UCSD-AML1 (cell line): ENCODE measurements at regions not wholly inside any gene's neighbourhood (a gene's known extent, or its start where the extent isn't known, plus 50 kb on each side); places are given as distances from the start of the nearest gene placed in this dataset.

Source experiments
- DNase-seq: peaks from one replicate; lab custom pipeline; 2025; ENCODE audit not compliant: unreplicated experiment; lab: John Stamatoyannopoulos, UW

GRCh38 chr16:54526087-54526486, 239.5 kb upstream of the IRX3 start:
- DNase-seq = no peak

- DNase-seq = no peak
Observed at GRCh38 chr16:54525104-54525503, 238.5 kb upstream of the IRX3 start.

- no peak for DNase-seq
Observed at GRCh38 chr16:54522584-54522983, 236.0 kb upstream of the IRX3 start.

GRCh38 chr16:54521327-54521726, 234.7 kb upstream of the IRX3 start:
- no peak for DNase-seq

DNA sequence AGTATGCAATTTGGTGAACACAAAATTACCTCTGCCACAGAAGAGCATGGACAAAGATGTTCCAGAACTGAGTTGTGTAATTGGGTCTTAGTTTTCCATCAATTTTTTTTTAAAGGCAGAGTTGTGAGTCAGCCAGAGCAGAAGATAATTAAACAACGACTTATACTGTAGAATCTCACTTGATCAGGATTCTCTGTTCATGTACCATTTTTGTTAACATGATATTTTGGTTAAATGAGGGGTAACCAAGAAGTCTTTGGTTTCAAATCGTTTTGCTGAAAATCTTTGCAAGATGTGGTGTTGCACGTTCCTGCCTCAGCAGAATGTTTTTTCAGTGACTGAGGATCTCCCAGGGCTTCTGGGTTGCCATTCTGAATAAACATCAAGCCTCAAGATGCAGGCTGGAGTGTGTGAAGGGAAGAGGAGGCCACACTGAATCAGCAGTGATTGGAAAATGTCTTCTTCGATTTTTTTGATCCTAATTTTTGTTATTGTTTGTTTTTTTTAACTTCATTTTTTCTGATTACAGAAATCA, 232.6 kb upstream of the IRX3 start:
- DNase-seq = no peak

- no peak for DNase-seq
Observed at GRCh38 chr16:54517181-54517580, 230.6 kb upstream of the IRX3 start.

GRCh38 chr16:54512467-54512995, 225.9 kb upstream of the IRX3 start:
- DNase-seq = no peak

DNA sequence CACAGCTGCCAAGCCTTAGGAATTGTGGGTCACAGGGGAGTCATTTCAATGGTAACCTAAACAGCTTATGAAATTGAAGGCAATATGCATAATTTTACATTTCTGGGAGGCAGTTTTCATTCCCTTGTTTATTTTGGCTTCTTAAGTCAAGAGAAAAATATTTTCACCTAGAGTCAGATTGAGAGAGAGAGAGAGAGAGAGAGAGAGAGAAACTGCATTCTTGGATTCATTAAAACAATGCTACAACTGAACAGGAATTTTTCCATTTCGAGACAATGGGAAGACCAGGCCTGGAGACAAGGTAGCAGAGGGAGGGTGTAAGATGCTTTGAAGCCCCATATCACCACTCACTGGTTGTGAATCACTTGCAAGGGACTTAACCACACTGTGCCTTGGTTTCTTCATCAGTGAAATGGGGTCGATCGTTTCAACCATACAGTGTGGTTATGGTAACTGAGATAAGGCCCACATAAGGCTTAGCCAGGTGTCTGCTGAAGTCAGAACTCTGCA, 224.7 kb upstream of the IRX3 start:
- no peak for DNase-seq

- no peak for DNase-seq
Observed at GRCh38 chr16:54510685-54511221, 224.2 kb upstream of the IRX3 start.

DNA sequence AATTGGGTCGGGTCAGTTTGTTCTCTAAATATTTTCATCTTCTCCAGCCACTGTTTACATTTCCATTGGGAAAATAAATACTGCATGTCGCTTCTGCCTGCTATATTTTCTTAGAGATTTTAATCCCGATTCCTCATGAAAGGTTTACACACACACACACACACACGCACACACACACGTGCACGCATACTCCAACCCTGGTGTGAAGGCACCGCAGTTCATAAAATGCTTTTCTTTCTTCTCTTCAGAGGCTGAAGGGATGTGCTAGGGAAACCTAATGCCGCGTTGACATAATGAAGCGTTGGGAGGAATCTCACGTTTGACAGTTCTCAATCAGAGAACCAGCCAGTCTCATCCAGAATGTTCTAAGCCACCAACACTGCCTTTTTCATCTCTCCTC, 222.9 kb upstream of the IRX3 start:
- DNase-seq = no peak

GRCh38 chr16:54508351-54508750, 221.8 kb upstream of the IRX3 start:
- DNase-seq = no peak

DNA sequence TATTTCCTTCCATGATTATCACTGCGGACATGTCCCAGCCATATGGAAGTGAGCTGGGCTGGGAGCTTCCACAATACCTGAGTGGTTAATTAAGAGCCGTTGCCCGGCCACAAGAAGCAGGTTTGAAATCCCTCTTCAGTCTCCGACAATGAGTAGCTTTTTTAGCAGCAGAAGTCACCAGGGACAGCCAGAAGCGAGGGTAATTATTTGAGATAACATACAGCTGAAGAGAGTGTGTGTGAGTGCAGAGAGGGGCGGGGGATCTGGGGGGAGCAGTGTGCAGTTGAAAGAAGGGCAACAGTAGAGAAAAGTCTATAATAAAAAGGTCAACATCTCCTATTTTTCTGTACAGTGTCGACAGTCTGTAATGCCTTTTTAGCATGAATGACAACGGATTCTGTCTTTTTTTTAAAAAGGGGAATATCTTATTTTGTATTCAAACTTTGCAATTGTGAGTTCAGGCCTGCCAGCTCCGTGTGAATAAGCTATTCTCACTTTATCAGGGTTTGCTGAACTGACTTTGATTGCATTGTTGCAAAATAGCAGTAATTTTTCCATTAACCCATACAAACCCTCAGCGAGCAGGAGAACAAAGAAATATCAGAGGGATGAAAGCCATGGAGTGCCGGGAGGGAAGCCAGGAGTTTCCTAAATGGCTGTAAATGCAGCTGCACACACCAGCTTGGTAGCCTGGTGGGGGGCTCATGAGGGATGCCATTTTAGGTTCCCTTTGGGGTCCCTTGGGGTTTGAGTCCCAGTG, 220.3 kb upstream of the IRX3 start:
- DNase-seq = no peak

DNA sequence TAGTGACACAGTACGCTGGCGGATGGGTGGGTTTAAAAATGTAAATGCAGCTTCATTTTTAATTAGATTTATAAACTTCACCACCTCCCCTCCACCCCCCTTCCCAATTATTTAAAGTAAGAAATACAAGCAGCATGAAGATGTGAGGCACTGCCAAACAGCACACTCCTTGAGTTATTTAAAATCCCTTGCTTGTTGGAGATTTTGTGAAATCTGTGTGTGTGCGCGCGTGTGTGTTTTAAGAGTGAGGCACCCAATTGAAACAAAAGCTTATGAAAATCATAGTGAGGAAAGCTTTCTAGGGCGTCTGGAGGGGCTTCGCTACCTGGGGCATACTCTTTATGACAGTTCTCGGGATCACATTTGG, 219.6 kb upstream of the IRX3 start:
- DNase-seq = no peak

DNA sequence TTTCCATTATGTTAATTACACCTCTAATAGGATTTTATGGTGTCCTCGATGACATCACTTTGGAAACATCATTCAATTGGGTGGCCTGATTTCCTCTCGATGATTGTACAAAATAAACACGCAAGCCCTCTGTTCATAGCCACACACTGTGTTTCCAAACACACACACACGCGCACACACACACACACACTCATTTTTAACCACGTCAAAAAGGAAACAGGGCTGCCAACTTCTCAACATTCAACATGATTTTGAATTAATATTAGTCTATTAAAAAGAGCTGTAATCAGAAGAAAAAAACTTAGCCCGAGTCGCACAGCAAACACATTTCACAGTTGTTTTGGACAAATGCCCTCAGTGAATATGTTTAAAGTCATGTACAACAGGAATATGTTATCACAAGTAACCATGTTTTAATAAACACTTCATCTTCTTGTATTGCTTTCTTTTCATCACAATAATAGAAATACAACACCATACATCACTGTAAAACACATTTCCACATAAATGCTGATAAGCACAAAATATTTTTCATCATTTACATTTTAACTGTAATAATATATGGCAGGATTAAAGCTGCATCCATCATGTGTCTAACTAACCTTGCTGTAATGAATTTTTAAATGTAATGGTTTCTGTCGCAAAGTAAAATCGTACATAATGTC, 219.1 kb upstream of the IRX3 start:
- no peak for DNase-seq

DNA sequence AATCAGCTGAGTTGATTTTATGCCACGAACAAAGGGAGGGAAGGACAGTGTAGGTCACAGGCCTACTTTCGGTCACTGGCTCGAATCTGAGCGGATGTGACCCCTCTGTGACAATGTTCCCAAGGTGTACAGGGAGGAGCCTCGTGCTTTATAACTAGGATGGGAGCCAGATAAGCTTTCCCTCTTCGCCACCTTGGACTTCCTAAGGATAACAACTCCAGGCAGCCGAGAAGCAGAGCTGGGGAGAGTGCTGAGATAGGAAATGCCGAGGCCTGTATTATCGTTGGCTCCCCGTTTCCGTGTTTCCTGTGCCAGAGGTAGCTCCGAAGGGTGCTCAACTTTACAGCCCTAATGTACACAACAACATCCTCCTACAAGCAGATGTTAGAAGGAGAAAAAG, 217.8 kb upstream of the IRX3 start:
- no peak for DNase-seq

DNA sequence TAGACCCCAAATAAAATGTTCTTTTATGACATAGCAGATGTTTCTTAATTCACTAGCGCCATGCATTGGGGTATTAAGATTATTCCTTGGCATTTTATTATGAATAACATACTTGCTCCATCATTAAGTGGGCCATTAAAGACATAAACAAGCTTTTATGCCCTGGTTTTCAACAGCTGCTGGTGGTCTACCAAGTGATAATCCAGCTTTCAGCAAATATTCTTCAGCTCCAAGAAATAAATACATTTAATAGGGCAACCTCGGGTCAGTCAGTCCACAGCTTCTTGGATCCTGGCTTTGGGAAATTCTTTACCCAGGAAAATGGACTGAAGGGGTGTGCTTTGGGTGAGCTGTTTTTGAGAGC, 217.3 kb upstream of the IRX3 start:
- no peak for DNase-seq

- no peak for DNase-seq
Observed at GRCh38 chr16:54503011-54503855, 216.6 kb upstream of the IRX3 start.

GRCh38 chr16:54501797-54502196, 215.2 kb upstream of the IRX3 start:
- DNase-seq = no peak

DNA sequence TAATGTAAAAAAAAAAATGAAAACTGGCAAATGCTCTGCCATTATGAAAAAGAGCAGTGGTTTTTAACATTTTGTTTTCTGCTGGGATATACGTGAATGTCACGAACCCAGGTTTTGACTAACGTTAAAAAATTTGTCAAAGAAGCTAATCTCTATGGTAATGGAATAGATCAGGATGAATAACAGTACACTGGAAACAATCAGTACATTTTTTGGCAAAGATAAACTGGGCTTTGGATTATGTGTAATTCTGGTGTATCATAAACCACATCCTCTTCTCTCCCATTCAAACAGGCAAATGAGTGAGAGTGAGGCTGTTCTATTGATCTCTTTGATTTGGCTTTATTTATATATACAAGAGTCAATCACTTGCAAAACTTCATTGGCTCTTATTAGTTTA, 207.0 kb upstream of the IRX3 start:
- no peak for DNase-seq

- DNase-seq = no peak
Observed at GRCh38 chr16:54493061-54493460, 206.5 kb upstream of the IRX3 start.

DNA sequence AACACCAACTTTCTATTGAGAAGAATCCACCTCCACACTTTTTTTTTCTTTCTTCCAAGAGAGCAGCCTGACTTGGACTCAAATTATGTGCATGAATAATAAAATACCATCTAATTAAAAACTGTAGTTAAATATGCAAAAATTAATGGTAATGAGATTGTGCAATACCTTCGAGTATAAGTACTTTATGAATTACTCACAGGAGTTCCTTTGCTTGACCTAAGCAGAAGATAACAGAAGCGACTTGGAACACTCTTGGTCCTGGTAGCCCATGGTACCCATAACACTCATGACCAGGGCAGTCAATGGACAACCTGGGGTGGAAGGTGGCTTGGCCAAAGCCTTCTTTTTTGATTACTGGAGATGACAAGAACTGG, 203.5 kb upstream of the IRX3 start:
- DNase-seq = no peak
